Activated T-helper 2 cell treated with anti-CD3 and anti-CD28 coated beads, Interferon-gamma antibody, Interleukin-2, Interleukin-4, amounts not matched to agents 10 μg/mL and 5 μg/mL and 100 μg/mL, durations not matched to agents 14 hours and 24 hours and 36 hours (primary cell): ENCODE measurements at regions not wholly inside any gene's neighbourhood (a gene's known extent, or its start where the extent isn't known, plus 50 kb on each side); places are given as distances from the start of the nearest gene placed in this dataset.

Source experiments
- DNase-seq: peaks from one replicate; pipeline ENCODE4 v3.0.0; 2021; ENCODE audit warnings: low spot score
- H3K27ac Mint-ChIP-seq: one replicate; pipeline ENCODE4 v1.8.0; 2021; ENCODE audit warnings: mixed read lengths
- H3K27me3 Mint-ChIP-seq: one replicate; pipeline ENCODE4 v1.8.0; 2021; ENCODE audit warnings: low read depth, mixed read lengths
- H3K36me3 Mint-ChIP-seq: one replicate; pipeline ENCODE4 v1.8.0; 2021; ENCODE audit warnings: low read depth, mixed read lengths
- H3K4me1 Mint-ChIP-seq: one replicate; pipeline ENCODE4 v1.8.0; 2021; ENCODE audit warnings: low read depth, mixed read lengths
- H3K4me3 Mint-ChIP-seq: one replicate; pipeline ENCODE4 v1.8.0; 2021; ENCODE audit warnings: low read depth, mild to moderate bottlenecking, moderate library complexity, mixed read lengths
- H3K9me3 Mint-ChIP-seq: one replicate; pipeline ENCODE4 v1.8.0; 2021; ENCODE audit warnings: mixed read lengths
- intact Hi-C: fragments of 100-400 bp; cut with micrococcal nuclease; formaldehyde crosslinking; loops from one replicate; pipeline ENCODE4 v1.15.1; 2023

GRCh38 chr22:48453171-48453570 lies 1374.5 kb downstream of the BRD1 start:
- Mint-ChIP-seq H3K4me1 (no peaks in the 10 kb centered on the region), H3K27ac (no peak overlapping the region), H3K36me3 (no peaks in the 10 kb centered on the region), H3K27me3 (no peaks in the 10 kb centered on the region), H3K4me3 (no peak overlapping the region), H3K9me3 (no peaks in the 10 kb centered on the region)
- intact Hi-C loops = no loop called here
- DNase-seq = no peak

- Mint-ChIP-seq H3K36me3 (no peaks in the 10 kb centered on the region), H3K4me1 (no peaks in the 10 kb centered on the region), H3K27me3 (no peaks in the 10 kb centered on the region), H3K4me3 (no peak overlapping the region), H3K27ac (no peak overlapping the region), H3K9me3 (no peaks in the 10 kb centered on the region)
- DNase-seq = no peak
- intact Hi-C loops = no loop called here
These were observed 1374.9 kb downstream of the BRD1 start for GRCh38 chr22:48452766-48453165.

- Mint-ChIP-seq H3K36me3 (no peaks in the 10 kb centered on the region), H3K9me3 (no peaks in the 10 kb centered on the region), H3K27me3 (no peaks in the 10 kb centered on the region), H3K4me1 (no peaks in the 10 kb centered on the region), H3K4me3 (no peak overlapping the region), H3K27ac (no peak overlapping the region)
- intact Hi-C loops = no loop called here
- no peak for DNase-seq
These were observed 1375.8 kb downstream of the BRD1 start for GRCh38 chr22:48451891-48452290.

- Mint-ChIP-seq H3K4me3 (no peak overlapping the region), H3K4me1 (no peaks in the 10 kb centered on the region), H3K9me3 (no peaks in the 10 kb centered on the region), H3K27me3 (no peaks in the 10 kb centered on the region), H3K27ac (no peak overlapping the region), H3K36me3 (no peaks in the 10 kb centered on the region)
- no peak for DNase-seq
- intact Hi-C loops = no loop called here
These were observed 1377.4 kb downstream of the BRD1 start for GRCh38 chr22:48450188-48450825.

GRCh38 chr22:48449466-48450187 lies 1378.0 kb downstream of the BRD1 start:
- no peaks in the 10 kb centered on the region for H3K4me1 Mint-ChIP-seq
- H3K27ac Mint-ChIP-seq = no peak overlapping the region
- H3K9me3 Mint-ChIP-seq = no peaks in the 10 kb centered on the region
- intact Hi-C loops = no loop called here
- H3K27me3 Mint-ChIP-seq = no peaks in the 10 kb centered on the region
- H3K36me3 Mint-ChIP-seq = no peaks in the 10 kb centered on the region
- no peak overlapping the region for H3K4me3 Mint-ChIP-seq
- DNase-seq = no peak

GRCh38 chr22:48448821-48449220 lies 1378.9 kb downstream of the BRD1 start:
- DNase-seq = no peak
- H3K36me3 Mint-ChIP-seq = no peaks in the 10 kb centered on the region
- H3K27me3 Mint-ChIP-seq = no peaks in the 10 kb centered on the region
- intact Hi-C loops = no loop called here
- H3K27ac Mint-ChIP-seq = no peak overlapping the region
- H3K4me1 Mint-ChIP-seq = no peaks in the 10 kb centered on the region
- H3K9me3 Mint-ChIP-seq = no peaks in the 10 kb centered on the region
- no peak overlapping the region for H3K4me3 Mint-ChIP-seq

GRCh38 chr22:48445113-48445827 lies 1382.4 kb downstream of the BRD1 start:
- Mint-ChIP-seq H3K27ac (no peak overlapping the region), H3K4me1 (no peaks in the 10 kb centered on the region), H3K9me3 (no peaks in the 10 kb centered on the region), H3K36me3 (no peaks in the 10 kb centered on the region), H3K4me3 (no peak overlapping the region), H3K27me3 (no peaks in the 10 kb centered on the region)
- no peak for DNase-seq
- intact Hi-C loops = no loop called here

GRCh38 chr22:48444320-48445112 lies 1383.2 kb downstream of the BRD1 start:
- no peaks in the 10 kb centered on the region for H3K9me3 Mint-ChIP-seq
- H3K4me3 Mint-ChIP-seq = no peak overlapping the region
- no peak for DNase-seq
- no peaks in the 10 kb centered on the region for H3K36me3 Mint-ChIP-seq
- no peak overlapping the region for H3K27ac Mint-ChIP-seq
- intact Hi-C loops = no loop called here
- H3K27me3 Mint-ChIP-seq = no peaks in the 10 kb centered on the region
- H3K4me1 Mint-ChIP-seq = no peaks in the 10 kb centered on the region

GRCh38 chr22:48443680-48444079 lies 1384.0 kb downstream of the BRD1 start:
- no peak for DNase-seq
- no peaks in the 10 kb centered on the region for H3K4me1 Mint-ChIP-seq
- no peaks in the 10 kb centered on the region for H3K9me3 Mint-ChIP-seq
- no peak overlapping the region for H3K4me3 Mint-ChIP-seq
- intact Hi-C loops = no loop called here
- H3K27ac Mint-ChIP-seq = no peak overlapping the region
- no peaks in the 10 kb centered on the region for H3K36me3 Mint-ChIP-seq
- H3K27me3 Mint-ChIP-seq = no peaks in the 10 kb centered on the region

GRCh38 chr22:48442663-48443062 lies 1385.0 kb downstream of the BRD1 start:
- Mint-ChIP-seq H3K27me3 (no peaks in the 10 kb centered on the region), H3K4me3 (no peak overlapping the region), H3K27ac (no peak overlapping the region), H3K4me1 (no peaks in the 10 kb centered on the region), H3K36me3 (no peaks in the 10 kb centered on the region), H3K9me3 (no peaks in the 10 kb centered on the region)
- intact Hi-C loops = no loop called here
- DNase-seq = no peak

- no peaks in the 10 kb centered on the region for H3K9me3 Mint-ChIP-seq
- no peaks in the 10 kb centered on the region for H3K36me3 Mint-ChIP-seq
- H3K27ac Mint-ChIP-seq = no peak overlapping the region
- H3K4me1 Mint-ChIP-seq = no peaks in the 10 kb centered on the region
- H3K27me3 Mint-ChIP-seq = no peaks in the 10 kb centered on the region
- intact Hi-C loops = no loop called here
- DNase-seq = no peak
- no peak overlapping the region for H3K4me3 Mint-ChIP-seq
These were observed 1386.2 kb downstream of the BRD1 start for GRCh38 chr22:48441553-48441850.

- H3K4me3 Mint-ChIP-seq = no peak overlapping the region
- H3K27me3 Mint-ChIP-seq = no peaks in the 10 kb centered on the region
- H3K27ac Mint-ChIP-seq = no peak overlapping the region
- DNase-seq = no peak
- no peaks in the 10 kb centered on the region for H3K9me3 Mint-ChIP-seq
- no peaks in the 10 kb centered on the region for H3K4me1 Mint-ChIP-seq
- no peaks in the 10 kb centered on the region for H3K36me3 Mint-ChIP-seq
- intact Hi-C loops = no loop called here
These were observed 1386.8 kb downstream of the BRD1 start for GRCh38 chr22:48440673-48441552.
